ENCODE measurements at regions not wholly inside any gene's neighbourhood (a gene's known extent, or its start where the extent isn't known, plus 50 kb on each side); places are given as distances from the start of the nearest gene placed in this dataset.

DNA sequence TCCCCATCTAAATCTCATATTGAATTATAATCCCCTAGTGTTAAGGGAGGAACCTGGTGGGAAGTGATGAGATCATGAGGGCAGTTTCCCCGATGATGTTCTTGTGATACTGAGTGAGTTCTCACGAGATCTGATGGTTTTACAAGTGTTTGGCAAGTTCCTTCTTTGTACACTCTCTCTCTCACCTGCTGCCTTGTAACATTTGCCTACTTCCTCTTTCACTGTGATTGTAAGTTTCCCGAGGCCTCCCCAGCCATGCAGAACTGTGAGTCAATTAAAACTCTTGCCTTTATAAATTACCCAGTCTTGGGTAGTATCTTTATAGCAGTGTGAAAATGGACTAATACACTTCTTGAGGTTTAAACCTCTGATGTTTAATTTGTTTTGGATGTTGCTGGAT, 177.5 kb downstream of the CD8B2 start:
- no peak for TF ChIP-seq POLR2A (IDR thresholded peaks at IDR 0.05)
- TF ChIP-seq, protein P1, sequence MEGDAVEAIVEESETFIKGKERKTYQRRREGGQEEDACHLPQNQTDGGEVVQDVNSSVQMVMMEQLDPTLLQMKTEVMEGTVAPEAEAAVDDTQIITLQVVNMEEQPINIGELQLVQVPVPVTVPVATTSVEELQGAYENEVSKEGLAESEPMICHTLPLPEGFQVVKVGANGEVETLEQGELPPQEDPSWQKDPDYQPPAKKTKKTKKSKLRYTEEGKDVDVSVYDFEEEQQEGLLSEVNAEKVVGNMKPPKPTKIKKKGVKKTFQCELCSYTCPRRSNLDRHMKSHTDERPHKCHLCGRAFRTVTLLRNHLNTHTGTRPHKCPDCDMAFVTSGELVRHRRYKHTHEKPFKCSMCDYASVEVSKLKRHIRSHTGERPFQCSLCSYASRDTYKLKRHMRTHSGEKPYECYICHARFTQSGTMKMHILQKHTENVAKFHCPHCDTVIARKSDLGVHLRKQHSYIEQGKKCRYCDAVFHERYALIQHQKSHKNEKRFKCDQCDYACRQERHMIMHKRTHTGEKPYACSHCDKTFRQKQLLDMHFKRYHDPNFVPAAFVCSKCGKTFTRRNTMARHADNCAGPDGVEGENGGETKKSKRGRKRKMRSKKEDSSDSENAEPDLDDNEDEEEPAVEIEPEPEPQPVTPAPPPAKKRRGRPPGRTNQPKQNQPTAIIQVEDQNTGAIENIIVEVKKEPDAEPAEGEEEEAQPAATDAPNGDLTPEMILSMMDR (IDR thresholded peaks at IDR 0.05): no peak
